GM18870 (cell line): ENCODE measurements at regions not wholly inside any gene's neighbourhood (a gene's known extent, or its start where the extent isn't known, plus 50 kb on each side); places are given as distances from the start of the nearest gene placed in this dataset.
"Not testable (repeated sequence)": the region's sequence is repeated elsewhere in the genome, so short reads cannot be mapped to it uniquely, and the experiment has no call there.

Experiments used
- ATAC-seq: cut with Tn5 transposase; IDR thresholded peaks from one replicate; pipeline ENCODE4 v1.9.1; 2021; ENCODE audit warnings: moderate library complexity; ENCODE audit not compliant: unreplicated experiment

DNA sequence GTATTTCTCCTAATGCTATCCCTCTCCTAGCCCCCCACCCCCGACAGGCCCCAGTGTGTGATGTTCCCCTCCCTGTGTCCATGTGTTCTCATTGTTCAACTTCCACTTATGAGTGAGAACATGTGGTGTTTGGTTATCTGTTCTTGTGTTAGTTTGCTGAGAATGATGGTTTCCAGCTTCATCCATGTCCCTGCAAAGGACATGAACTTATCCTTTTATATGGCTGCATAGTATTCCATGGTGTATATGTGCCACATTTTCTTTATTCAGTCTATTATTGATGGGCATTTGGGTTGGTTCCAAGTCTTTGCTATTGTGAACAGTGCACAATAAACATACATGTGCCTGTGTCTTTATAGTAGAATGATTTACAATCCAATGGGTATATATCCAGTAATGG, 362.0 kb upstream of the GYPC start:
- ATAC-seq = not testable (repeated sequence)

DNA sequence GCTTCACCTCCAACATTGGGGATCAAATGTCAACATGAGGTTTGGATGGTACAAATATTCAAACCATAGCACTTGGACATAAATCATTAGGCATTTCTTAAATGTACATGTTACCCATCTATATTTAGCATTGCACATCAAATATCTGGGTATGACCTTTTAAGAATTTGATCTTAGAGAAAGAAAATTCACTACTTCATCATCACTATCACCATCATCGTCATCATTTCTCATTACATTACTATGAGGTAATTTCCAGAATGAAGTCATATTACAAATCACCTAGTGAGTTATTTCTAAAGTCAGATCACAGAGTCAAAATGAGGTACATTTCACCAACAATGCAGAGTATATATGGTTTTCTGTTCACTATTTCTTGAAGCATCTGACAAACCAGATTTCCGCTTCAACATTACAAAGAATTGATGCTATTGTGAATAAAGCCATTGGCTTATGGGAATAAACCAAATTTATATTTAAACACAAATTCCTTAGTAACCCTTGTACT, 356.4 kb upstream of the GYPC start:
- no peak for ATAC-seq

DNA sequence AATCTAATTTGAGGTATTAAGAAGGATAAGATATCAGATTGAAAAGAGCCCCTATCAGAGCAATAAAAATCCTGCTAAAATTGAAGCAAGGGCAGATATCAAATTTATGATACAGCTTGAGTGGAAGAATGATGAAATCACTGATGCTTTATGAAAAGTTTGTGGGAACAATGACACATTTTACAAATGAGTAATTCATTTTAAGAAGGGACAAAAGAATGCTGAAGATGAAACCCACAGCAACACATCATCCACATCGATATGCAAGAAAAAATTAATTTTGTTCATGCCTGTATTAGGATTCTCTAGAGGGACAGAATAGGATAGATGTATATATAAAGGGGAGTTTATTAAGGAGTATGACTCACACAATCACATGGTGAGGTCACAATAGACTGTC, 355.6 kb upstream of the GYPC start:
- no peak for ATAC-seq

DNA sequence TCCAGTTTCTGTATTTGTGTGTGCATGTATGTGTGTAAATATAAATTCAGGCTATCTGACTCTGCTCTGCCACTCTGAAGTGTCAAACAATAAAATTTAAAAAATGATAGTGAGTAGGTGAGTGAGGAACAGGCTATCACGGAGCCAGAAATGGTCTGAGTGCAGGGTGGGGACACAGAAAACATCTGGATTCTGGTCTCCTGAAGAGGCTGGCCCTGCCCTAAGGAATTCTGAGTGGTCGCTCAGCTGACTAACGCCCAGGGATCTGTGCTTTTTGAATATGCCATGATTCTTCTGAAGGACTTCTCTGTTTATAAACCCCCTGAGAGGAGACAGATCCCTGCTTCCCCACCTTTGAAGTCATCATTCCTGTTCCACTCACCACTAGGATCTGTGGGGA, 353.9 kb upstream of the GYPC start:
- no peak for ATAC-seq

DNA sequence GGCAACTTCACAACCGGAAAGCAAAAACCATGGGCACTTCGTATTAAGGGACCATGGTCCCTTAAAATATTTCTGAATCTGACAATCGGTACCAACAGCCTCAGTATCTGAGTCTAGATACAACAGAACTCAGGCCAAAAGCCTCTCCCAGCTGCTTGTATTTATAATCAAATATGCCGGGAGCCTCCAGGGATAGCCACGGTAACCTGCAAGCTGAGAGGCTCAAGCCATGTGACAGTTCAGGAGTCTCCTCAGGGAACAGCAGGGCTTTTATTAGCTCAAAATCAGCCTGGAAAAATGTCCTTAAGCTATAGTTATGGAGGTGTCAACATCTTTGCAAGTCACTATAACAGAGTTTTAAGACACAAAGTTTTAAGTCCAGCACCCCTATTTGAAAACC, 352.8 kb upstream of the GYPC start:
- no peak for ATAC-seq

DNA sequence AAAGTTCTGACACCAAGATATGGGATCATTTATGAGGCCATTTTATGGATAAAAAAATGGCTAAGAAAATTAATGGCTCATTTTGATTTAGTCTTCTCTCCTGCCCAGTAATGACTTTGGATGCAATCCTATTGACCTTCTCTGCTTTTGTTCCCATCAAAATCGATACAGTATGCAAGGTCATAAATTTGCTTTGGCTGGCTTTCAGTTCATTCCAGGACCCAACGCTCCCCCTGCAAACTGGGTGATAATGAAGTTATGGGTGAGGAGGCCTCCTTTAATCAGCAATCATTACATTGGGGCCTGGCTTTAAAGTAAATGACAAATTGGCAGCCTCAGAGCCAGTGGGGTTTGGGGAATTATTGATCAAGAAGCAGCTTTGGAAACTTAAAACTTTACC, 351.8 kb upstream of the GYPC start:
- no peak for ATAC-seq

DNA sequence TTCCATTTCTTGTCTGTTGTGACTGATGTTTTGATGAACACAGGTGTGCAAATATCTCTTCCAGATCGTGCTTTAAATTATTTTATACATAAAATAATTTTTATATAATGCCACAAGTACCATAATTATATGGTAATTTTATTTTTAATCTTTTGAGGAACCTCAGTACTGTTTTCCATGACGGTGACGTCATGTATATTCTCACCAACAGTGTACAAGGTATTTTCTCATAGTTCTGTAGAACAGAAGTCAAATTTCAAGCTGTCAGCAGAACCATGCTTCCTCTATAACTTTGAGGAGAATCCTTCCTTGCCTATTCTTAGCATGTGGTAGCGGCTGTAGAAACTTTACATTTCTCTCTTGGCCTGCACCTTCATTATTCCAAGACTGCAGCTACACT, 349.4 kb upstream of the GYPC start:
- ATAC-seq = no peak

DNA sequence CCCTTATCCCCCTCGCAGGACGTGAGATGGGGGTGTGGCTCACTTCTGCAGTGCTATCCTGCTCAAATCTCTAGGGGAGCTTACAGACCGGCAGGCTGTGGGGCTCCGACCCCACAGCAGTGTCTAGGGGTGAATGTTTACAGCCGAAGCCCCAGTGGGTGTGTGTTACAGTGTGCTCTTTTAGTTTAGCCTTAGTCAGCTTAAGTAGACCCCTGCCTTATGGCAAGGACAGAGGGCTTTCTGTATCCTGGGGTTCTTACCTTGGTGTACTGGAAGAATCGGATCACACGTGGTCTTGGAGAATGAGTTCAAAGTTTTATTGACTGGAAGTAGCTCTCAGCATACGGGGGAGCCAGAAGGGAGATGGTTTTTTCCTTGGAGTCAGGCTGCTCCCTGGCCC, 348.2 kb upstream of the GYPC start:
- no peak for ATAC-seq

DNA sequence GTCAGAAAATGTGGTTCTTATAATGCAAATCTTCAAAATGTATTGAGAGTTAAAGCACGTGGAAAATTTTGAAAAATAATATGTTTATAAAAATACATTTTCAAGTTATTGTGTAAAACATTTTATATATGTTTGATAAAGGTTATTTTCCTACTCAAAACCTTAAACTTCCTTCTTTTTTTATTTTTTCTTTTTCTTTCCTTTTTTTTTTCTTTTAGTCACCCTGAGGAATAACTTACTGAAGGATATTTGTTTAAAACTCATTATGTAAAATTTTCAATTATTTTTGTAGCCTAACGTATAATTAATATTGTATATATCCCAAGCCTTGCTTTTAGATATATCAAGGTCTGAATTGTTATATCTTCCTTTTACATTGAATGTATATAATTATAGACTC, 346.8 kb upstream of the GYPC start:
- ATAC-seq = no peak

DNA sequence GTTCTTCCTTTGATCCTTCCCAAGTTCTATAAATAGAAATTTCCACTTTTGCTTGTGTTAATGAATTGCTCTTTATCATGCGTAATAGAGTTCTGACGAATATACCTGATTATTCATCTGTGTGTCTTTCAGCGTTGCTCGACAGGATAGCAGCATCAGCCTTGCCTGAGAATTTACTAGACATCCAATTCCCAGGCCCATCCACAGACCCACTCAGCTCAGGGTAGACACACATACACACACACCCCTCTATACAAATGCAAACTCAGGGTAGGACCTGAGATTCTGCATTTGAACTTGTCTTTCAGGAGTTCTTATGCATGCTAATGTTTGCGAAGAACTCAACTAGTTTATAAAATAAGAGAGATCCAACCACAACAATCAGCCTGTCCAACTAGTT, 343.4 kb upstream of the GYPC start:
- ATAC-seq = no peak

DNA sequence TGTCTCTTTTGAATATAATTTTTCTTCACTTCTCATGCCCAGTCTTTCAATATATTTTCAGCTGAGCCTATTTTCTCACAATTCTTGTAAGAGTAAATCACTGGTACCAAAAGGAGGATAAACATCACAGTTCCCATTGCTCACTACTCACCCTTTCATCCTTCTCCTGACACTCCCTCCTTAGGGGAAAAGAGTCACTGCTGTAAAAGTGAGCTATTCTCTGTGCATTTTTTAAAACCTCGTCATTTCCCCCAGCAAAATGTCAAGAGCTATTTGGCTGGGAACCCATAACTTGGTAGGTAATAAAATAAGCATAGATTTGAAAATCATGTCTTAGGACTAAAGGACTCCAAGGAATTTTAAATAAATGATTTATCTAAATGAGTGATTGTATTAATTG, 340.1 kb upstream of the GYPC start:
- ATAC-seq = no peak

DNA sequence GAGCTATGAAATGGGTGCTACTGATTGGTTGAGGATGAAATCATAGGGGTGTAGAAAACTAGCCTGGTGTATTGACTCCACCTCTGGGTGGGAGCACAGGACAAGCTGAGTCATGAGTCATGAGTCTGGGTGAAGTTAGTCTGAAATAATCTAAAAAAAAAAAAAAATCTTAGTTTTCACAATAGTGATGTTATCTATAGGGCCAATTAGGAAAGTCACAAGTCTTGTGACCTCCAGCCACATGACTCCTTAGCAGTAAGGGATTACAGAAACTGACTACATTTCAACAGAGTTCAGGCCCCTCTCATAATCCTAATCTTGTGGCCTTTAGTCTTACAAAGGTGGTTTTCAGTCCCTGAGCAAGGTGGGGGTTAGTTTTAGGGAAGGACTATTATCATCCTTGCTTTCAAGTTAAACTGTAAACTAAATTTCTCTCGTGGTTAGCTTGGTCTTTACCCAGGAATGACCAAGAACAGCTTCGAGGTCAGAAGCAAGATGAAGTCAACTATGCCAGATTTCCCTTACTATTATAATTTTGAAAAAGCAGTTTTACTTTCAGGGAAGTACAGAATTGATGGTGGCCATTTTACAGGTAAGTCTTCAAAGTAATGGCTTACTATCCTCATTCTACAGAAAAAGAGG, 338.0 kb upstream of the GYPC start:
- no peak for ATAC-seq

DNA sequence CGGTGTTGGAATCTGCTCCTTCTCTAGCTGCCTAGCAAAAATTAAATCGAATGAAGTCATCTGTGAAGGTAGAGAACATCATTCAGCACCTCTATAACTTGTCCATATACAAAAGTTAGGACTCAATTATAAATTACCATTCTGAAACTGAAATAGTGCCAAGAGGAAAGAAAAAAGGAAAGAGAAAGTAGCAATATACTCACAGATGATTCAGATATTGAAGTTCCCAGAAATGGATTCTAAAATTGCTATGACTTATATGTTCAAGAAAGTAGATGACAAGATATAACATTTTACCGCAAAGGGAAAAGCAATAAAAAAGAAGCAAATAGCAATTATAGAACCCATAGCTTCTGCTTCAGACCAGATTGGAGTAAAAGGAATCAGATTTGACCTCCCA, 333.6 kb upstream of the GYPC start:
- ATAC-seq = no peak

DNA sequence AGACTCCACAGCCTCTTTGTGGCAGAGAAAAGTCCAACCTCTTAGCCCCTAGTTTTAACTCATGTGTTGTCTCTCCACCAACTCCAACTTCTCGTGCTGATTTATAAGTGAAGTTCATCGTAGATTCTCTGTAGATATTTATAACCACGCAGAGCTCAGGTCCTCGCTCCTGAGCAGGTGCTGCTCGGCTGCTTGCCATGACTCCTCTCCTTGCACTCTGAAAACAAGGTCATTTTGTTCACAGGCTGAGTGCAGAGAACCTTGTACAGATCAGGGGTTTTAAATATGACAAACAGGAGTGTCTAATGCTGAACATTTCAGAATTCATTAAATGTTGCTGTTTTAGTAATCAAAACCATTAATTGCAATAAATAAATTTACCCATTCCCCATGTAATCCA, 330.8 kb upstream of the GYPC start:
- ATAC-seq = no peak

DNA sequence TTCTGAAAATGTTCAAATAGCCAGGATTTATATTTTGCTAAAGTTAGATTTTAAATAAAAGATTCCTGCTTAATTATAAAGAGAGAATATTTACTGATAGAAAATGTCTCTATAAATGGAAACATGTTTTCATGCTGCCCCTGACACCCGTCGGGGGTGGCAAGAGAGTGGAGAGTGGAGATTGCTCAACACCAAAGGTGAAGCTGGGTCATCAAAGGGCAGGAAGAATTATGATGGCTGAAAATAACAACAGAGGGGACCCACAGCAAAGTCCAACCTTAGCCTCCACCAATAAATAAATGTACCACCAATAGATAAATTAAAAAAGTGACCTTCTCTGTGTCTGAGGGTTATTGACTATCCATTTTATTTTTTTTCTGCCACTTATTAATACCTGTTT, 326.8 kb upstream of the GYPC start:
- ATAC-seq = no peak

DNA sequence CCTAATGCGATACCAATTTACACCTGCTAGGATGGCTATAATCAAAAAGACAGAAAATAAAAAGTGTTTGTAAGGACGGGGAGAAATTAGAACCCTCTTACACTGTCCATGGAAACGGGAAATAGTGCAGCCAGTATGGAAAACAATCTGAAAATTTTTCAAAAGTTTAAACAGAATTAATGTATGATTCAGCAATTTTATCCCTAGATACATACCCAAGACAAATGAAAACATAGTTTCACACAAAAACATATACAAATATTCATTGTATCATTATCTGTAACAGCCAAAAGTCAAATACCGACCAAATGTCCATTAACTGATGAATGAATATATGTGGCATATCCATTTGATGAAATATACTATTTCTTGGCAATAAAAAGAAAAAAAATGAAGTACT, 313.5 kb upstream of the GYPC start:
- ATAC-seq = no peak

DNA sequence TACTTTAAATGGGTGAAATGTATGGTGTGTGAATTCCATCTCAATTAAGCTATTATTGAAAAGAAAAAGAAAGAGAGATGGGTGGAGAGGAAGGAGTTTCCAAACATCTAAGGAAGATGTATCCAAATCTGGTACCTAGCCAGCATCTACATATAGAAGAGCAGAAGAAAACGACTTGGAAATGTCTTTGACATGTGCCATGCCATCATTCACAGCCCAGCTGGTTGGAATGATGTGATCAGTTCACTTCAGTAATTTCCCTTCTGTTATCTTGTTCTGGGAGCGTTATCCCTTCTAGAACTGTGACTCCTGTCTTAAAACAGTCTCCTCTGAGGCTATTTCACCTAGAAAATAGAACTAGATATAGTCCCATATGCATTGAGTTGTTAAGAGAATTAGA, 312.8 kb upstream of the GYPC start:
- ATAC-seq = no peak

DNA sequence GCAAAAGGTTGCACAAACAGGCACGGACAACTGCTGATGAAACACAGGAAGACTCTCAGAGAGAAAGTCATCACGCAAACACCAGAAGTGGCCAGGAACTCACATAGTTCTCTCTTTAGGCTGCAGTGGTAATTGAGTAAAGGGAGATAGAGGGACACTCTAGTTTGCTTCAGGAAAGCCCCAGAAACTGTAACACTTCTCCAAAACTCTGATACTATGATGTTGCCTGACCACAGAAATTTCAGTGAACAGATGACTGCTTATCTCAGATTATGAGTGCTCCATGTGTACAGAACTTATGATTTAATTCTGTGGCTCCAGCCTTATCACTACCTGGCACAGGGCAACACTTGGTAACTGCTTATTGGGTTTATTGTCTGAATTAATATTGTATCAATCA, 311.5 kb upstream of the GYPC start:
- ATAC-seq = peak; percentile 74

DNA sequence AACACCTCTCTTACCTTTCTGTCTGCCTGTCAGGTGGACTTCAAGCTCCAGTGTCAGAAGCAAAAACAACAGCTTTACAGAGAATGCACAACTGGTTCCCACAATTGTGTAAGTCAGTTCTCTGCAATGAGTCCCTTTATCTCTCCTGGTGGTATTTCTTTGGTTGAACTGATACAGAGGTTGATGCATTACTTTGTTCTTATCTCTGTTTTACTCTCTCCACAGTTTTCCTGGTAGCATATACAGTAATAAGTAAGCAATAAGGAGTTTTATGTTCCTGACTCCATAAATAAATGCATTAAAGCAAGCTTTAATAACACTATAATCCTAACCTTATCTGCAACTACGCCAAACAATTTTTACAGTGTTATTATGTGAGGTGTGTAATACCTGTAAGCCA, 310.3 kb upstream of the GYPC start:
- ATAC-seq = no peak

DNA sequence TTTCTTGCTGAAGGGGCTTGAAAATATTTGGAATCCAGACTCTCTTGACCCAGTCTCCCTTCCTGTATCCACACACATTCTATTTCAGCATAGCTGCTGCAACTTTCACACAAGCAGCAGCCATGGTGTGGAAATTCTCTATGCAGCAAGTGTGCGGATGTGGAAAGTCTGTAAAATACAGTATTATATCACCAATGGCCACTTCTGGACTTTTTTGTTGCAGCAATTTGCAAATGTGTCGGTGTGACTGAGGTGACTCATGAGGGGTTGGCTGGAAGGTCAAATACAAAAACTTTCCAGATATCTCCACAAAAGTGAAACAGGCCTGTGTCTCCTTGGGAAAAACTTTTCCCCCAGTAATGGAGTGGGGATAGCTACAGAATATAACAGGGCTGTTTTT, 299.3 kb upstream of the GYPC start:
- no peak for ATAC-seq

DNA sequence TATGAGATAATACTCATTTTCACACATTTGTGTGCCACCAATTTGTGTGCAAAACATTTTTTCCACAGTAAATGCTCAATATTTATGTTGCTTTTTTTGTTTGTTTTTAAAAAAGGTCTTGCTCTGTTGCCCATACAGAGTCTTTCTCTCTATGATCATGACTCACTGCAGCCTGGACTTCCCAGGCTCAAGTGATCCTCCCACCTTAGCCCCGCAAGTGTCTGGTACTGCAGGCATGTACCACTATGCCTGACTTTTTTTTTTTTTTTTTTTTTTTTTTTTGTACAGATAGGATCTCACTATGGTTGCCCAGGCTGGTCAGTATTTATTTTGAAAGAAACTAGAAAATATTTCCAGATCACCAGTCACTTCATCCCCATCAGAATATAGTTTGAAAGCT, 297.8 kb upstream of the GYPC start:
- ATAC-seq = no peak

DNA sequence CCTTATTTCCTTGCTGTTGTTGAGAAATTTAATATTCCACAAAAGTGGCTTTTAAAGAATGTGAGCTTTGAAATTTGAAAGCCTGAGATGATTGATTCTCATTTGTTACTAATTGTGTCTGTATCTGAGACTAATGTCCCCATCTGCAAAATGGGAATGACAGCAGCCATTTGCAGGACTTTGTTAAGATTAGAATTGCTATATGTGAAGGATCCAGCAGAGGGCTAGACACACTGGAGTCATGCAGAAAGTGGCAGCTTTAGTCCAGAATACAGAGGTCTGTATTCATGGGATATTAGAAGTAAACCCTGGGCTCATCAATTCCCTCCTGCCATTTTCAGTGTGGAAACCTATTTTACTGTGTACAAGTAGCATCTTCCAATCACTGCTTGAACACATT, 296.5 kb upstream of the GYPC start:
- ATAC-seq = no peak

DNA sequence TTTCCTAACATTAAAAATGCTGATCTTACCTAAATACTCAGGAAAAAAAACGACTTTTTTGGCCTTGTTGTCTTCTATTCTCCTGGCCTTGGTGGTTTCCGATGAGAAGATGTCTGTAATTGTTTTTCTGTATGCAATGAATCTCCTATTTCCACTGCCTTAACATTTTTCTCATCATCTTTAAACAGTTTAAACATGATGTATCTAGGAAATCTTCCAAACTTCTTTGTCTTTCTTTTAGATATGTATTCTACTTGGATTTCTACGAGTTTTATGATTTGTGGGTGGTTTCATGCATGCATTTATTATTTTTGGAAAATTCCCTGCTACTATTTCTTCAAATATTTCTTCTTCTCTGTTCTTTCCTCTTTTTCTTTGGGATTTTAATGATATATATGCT, 288.6 kb upstream of the GYPC start:
- no peak for ATAC-seq

DNA sequence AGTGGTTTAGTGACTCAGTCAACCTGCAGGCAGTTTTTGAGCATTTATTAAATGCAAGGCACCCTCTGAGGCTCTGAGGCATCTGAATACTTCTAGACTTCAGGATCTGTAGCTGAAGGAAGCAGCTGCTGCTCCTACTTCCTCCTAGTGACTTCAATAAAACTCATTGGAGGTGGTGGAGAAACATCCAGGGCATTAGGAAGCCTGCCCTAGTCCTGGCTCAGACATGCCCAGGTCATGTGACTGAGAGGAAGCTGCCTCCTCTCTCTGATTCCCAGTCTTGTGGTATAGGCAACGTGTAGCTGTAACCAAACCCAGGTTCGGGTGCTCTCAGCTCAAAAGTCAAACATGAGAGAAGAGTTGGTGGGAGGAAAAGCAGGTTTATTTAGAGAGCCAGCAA, 287.2 kb upstream of the GYPC start:
- no peak for ATAC-seq
